ENCODE measurements at regions not wholly inside any gene's neighbourhood (a gene's known extent, or its start where the extent isn't known, plus 50 kb on each side); places are given as distances from the start of the nearest gene placed in this dataset.

DNA sequence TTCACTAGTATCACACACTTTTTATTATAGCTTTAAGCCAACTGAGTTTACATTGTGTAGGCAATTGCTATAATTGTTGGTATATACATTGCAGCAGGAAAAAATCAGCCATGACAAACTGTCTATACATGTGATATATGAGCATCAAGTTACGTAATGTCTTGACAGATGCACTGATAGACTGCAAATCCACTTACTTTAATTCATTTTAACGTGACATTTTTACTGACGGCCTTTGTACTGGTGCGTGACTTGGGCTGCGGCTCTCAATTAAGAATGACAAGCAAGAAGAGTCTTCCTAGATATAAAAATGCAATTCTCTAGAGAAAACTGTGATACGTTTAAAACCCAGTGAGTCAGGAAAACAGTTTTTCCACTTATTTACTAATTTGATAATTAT, 143.8 kb downstream of the ACTRT1 start:
- Histone ChIP-seq H3K9me3 (ENCODE audit: insufficient read depth, low read depth, low read length) (no peaks in the 10 kb centered on the region), H3K4me2 (ENCODE audit: low read length) (no peak overlapping the region), H3K27me3 (ENCODE audit: insufficient read depth, low read length) (no peaks in the 10 kb centered on the region), H4K91ac (ENCODE audit: low read depth, low read length) (no peak overlapping the region), H2BK120ac (ENCODE audit: insufficient read depth, low read length, poor library complexity) (no peak overlapping the region), H3K9ac (ENCODE audit: low read length) (no peak overlapping the region), H4K12ac (ENCODE audit: low read depth, low read length) (no peak overlapping the region), H2BK5ac (ENCODE audit: low read depth, low read length, poor library complexity) (no peak overlapping the region), H2AK5ac (ENCODE audit: low read length) (no peak overlapping the region), H3K4ac (ENCODE audit: low read depth, low read length) (no peak overlapping the region), H4K8ac (ENCODE audit: low read depth, low read length) (no peak overlapping the region), H3K36me3 (ENCODE audit: control insufficient read depth in 1 of 2, insufficient read depth in 2 of 2, low read length in 2 of 2) (no peaks in the 10 kb centered on the region), H3K4me3 (ENCODE audit: low read depth, low read length) (no peak overlapping the region), H3K18ac (ENCODE audit: low read length) (no peak overlapping the region), H3K79me2 (ENCODE audit: control insufficient read depth, insufficient read depth, low read length, poor library complexity) (no peaks in the 10 kb centered on the region), H3K4me1 (ENCODE audit: control insufficient read depth in 1 of 2, insufficient read depth in 2 of 2, low read length in 2 of 2) (no peaks in the 10 kb centered on the region), H2BK12ac (ENCODE audit: low read length) (no peak overlapping the region), H3K14ac (ENCODE audit: low read length) (no peak overlapping the region), H2AFZ (ENCODE audit: insufficient read depth, low read length, poor library complexity) (no peak overlapping the region), H3K79me1 (ENCODE audit: low read length) (no peaks in the 10 kb centered on the region), H3K23ac (ENCODE audit: low read length) (no peak overlapping the region), H3K27ac (ENCODE audit: low read depth, low read length) (no peak overlapping the region)
- no CpG with 5 or more reads among the region's 6 CpGs for WGBS (ENCODE audit: extremely low coverage, insufficient coverage, insufficient read length)
- DNase-seq = no peak

DNA sequence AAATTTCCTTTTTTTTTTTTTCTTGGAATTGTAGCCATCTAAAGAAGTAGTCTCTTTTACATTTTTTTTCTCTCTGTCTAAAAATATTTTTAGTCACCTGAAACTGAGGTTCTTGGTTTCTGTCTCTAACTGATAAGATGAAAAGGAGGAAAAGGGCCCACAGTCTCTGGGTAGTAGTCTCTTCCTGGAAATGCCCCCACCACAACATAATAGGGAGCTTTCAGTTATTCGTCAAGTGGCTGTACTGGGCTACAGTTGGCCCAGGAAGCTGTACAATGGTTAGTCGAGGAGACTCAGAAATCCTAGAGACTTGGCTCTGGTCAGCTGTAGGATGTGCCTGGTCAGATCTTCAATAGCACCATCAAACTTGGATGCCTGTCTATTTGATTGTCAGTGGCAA, 163.4 kb downstream of the ACTRT1 start:
- Histone ChIP-seq H3K4me2 (ENCODE audit: low read length) (no peak overlapping the region), H3K23ac (ENCODE audit: low read length) (no peak overlapping the region), H2BK12ac (ENCODE audit: low read length) (no peak overlapping the region), H4K91ac (ENCODE audit: low read depth, low read length) (no peak overlapping the region), H3K4me1 (ENCODE audit: control insufficient read depth in 1 of 2, insufficient read depth in 2 of 2, low read length in 2 of 2) (no peaks in the 10 kb centered on the region), H3K4me3 (ENCODE audit: low read depth, low read length) (no peak overlapping the region), H4K12ac (ENCODE audit: low read depth, low read length) (no peak overlapping the region), H3K18ac (ENCODE audit: low read length) (no peak overlapping the region), H2AK5ac (ENCODE audit: low read length) (no peak overlapping the region), H3K9ac (ENCODE audit: low read length) (no peak overlapping the region), H3K27me3 (ENCODE audit: insufficient read depth, low read length) (no peaks in the 10 kb centered on the region), H3K9me3 (ENCODE audit: insufficient read depth, low read depth, low read length) (no peaks in the 10 kb centered on the region), H2BK5ac (ENCODE audit: low read depth, low read length, poor library complexity) (no peak overlapping the region), H3K4ac (ENCODE audit: low read depth, low read length) (no peak overlapping the region), H3K79me2 (ENCODE audit: control insufficient read depth, insufficient read depth, low read length, poor library complexity) (no peaks in the 10 kb centered on the region), H4K8ac (ENCODE audit: low read depth, low read length) (no peak overlapping the region), H3K14ac (ENCODE audit: low read length) (no peak overlapping the region), H3K36me3 (ENCODE audit: control insufficient read depth in 1 of 2, insufficient read depth in 2 of 2, low read length in 2 of 2) (no peaks in the 10 kb centered on the region), H3K27ac (ENCODE audit: low read depth, low read length) (no peak overlapping the region), H2AFZ (ENCODE audit: insufficient read depth, low read length, poor library complexity) (no peak overlapping the region), H2BK120ac (ENCODE audit: insufficient read depth, low read length, poor library complexity) (no peak overlapping the region), H3K79me1 (ENCODE audit: low read length) (no peaks in the 10 kb centered on the region)
- no CpG with 5 or more reads among the region's 2 CpGs for WGBS (ENCODE audit: extremely low coverage, insufficient coverage, insufficient read length)
- DNase-seq = no peak

DNA sequence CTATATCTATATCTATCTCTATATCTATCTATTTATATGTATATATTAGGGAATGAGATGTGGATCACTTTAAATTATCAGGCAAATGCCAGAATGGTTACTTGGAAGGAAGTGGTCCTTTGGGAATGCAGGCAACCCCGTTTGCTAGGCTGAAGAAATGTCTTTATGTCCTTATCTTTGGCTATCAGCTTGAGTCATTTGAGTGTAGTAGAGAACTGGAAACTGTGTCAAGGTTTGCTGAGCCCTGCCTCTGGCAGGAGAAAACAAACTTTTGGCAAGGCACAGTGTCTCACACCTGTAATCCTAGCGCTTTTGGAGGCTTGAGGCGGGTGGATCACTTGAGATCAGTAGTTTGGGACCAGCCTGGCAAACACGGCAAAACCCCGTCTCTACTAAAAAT, 167.3 kb downstream of the ACTRT1 start:
- WGBS (ENCODE audit: extremely low coverage, insufficient coverage, insufficient read length) = no CpG with 5 or more reads among the region's 5 CpGs

DNA sequence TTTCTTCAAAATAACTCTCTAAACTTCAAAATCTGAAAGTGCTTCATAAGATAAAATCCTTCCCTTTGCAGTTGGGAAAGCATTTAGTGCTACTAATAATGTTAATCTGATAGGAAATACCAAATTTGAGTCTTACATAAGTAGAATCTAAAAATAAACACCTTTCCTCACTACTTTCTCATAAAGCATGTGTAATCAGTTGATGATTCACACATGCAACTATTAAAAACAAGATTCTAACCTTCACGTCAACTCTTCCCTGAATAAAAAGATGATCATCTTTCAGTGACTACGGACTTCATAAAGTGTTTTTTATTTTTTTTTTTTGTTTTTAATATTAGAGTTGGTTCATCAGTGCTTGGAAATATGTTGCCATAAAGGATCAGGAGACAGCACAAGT, 172.6 kb downstream of the ACTRT1 start:
- Histone ChIP-seq H3K4me1 (ENCODE audit: control insufficient read depth in 1 of 2, insufficient read depth in 2 of 2, low read length in 2 of 2) (no peaks in the 10 kb centered on the region), H3K36me3 (ENCODE audit: control insufficient read depth in 1 of 2, insufficient read depth in 2 of 2, low read length in 2 of 2) (no peaks in the 10 kb centered on the region), H3K4me2 (ENCODE audit: low read length) (no peak overlapping the region), H3K9ac (ENCODE audit: low read length) (no peak overlapping the region), H4K91ac (ENCODE audit: low read depth, low read length) (no peak overlapping the region), H2AK5ac (ENCODE audit: low read length) (no peak overlapping the region), H4K12ac (ENCODE audit: low read depth, low read length) (no peak overlapping the region), H3K23ac (ENCODE audit: low read length) (no peak overlapping the region), H2BK5ac (ENCODE audit: low read depth, low read length, poor library complexity) (no peak overlapping the region), H2AFZ (ENCODE audit: insufficient read depth, low read length, poor library complexity) (no peak overlapping the region), H3K4me3 (ENCODE audit: low read depth, low read length) (no peak overlapping the region), H3K79me1 (ENCODE audit: low read length) (no peaks in the 10 kb centered on the region), H3K27me3 (ENCODE audit: insufficient read depth, low read length) (no peaks in the 10 kb centered on the region), H3K27ac (ENCODE audit: low read depth, low read length) (no peak overlapping the region), H2BK12ac (ENCODE audit: low read length) (no peak overlapping the region), H3K14ac (ENCODE audit: low read length) (no peak overlapping the region), H3K4ac (ENCODE audit: low read depth, low read length) (no peak overlapping the region), H4K8ac (ENCODE audit: low read depth, low read length) (no peak overlapping the region), H2BK120ac (ENCODE audit: insufficient read depth, low read length, poor library complexity) (no peak overlapping the region), H3K79me2 (ENCODE audit: control insufficient read depth, insufficient read depth, low read length, poor library complexity) (no peaks in the 10 kb centered on the region), H3K18ac (ENCODE audit: low read length) (no peak overlapping the region), H3K9me3 (ENCODE audit: insufficient read depth, low read depth, low read length) (no peaks in the 10 kb centered on the region)
- WGBS (ENCODE audit: extremely low coverage, insufficient coverage, insufficient read length) = no CpG with 5 or more reads among the region's 2 CpGs
- DNase-seq = peak in 1 of 2 donors; percentile 22

More for the DNA sequence above, 167.3 kb downstream of the ACTRT1 start:
- Histone ChIP-seq H3K9me3 (ENCODE audit: insufficient read depth, low read depth, low read length) (no peaks in the 10 kb centered on the region), H3K79me2 (ENCODE audit: control insufficient read depth, insufficient read depth, low read length, poor library complexity) (no peaks in the 10 kb centered on the region), H3K4me2 (ENCODE audit: low read length) (no peak overlapping the region), H2BK12ac (ENCODE audit: low read length) (no peak overlapping the region), H2AFZ (ENCODE audit: insufficient read depth, low read length, poor library complexity) (no peak overlapping the region), H2BK120ac (ENCODE audit: insufficient read depth, low read length, poor library complexity) (no peak overlapping the region), H3K36me3 (ENCODE audit: control insufficient read depth in 1 of 2, insufficient read depth in 2 of 2, low read length in 2 of 2) (no peaks in the 10 kb centered on the region), H3K18ac (ENCODE audit: low read length) (no peak overlapping the region), H4K8ac (ENCODE audit: low read depth, low read length) (no peak overlapping the region), H2AK5ac (ENCODE audit: low read length) (no peak overlapping the region), H4K91ac (ENCODE audit: low read depth, low read length) (no peak overlapping the region), H3K23ac (ENCODE audit: low read length) (no peak overlapping the region), H4K12ac (ENCODE audit: low read depth, low read length) (no peak overlapping the region), H3K14ac (ENCODE audit: low read length) (no peak overlapping the region), H3K4me1 (ENCODE audit: control insufficient read depth in 1 of 2, insufficient read depth in 2 of 2, low read length in 2 of 2) (no peaks in the 10 kb centered on the region), H3K27ac (ENCODE audit: low read depth, low read length) (peak overlapping the region; percentile 40), H3K4me3 (ENCODE audit: low read depth, low read length) (no peak overlapping the region), H2BK5ac (ENCODE audit: low read depth, low read length, poor library complexity) (no peak overlapping the region), H3K79me1 (ENCODE audit: low read length) (no peaks in the 10 kb centered on the region), H3K9ac (ENCODE audit: low read length) (no peak overlapping the region), H3K27me3 (ENCODE audit: insufficient read depth, low read length) (no peaks in the 10 kb centered on the region), H3K4ac (ENCODE audit: low read depth, low read length) (no peak overlapping the region)
- DNase-seq = peak; percentile 31 to 34
